ENCODE measurements at regions not wholly inside any gene's neighbourhood (a gene's known extent, or its start where the extent isn't known, plus 50 kb on each side); places are given as distances from the start of the nearest gene placed in this dataset.

DNA sequence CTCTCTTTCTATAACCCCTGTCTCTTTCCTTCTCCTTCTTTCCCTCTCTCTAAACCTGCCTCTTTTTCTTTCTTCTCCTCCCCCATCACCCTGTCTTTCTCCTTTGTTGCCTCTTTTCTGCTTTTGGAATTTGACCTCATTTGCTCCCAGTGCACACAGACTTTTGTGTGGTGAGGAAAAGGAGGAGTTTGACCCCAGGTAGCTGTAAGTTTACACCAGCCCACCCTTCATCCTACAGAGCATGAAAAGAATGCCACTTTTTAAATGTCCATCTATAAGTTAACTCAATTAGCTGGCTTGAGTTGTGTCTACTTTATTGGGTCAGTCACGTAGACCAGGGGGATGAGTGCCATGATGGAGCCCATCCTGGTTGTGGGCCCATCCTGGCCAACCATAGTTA lies 146.8 kb upstream of the SLC38A2 start:
- TF ChIP-seq, protein P1, sequence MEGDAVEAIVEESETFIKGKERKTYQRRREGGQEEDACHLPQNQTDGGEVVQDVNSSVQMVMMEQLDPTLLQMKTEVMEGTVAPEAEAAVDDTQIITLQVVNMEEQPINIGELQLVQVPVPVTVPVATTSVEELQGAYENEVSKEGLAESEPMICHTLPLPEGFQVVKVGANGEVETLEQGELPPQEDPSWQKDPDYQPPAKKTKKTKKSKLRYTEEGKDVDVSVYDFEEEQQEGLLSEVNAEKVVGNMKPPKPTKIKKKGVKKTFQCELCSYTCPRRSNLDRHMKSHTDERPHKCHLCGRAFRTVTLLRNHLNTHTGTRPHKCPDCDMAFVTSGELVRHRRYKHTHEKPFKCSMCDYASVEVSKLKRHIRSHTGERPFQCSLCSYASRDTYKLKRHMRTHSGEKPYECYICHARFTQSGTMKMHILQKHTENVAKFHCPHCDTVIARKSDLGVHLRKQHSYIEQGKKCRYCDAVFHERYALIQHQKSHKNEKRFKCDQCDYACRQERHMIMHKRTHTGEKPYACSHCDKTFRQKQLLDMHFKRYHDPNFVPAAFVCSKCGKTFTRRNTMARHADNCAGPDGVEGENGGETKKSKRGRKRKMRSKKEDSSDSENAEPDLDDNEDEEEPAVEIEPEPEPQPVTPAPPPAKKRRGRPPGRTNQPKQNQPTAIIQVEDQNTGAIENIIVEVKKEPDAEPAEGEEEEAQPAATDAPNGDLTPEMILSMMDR (IDR thresholded peaks at IDR 0.05; ENCODE audit: poor library complexity, severe bottlenecking) = no peak
- TF ChIP-seq EZH2 (IDR thresholded peaks at IDR 0.05; ENCODE audit: borderline replicate concordance, insufficient read depth, low read length, poor library complexity, severe bottlenecking) = no peak
- TF ChIP-seq EP300 (conservative IDR thresholded peaks at IDR 0.05; ENCODE audit: poor library complexity, severe bottlenecking) = no peak
